Sigmoid colon (tissue), 6 donors: ENCODE measurements at regions not wholly inside any gene's neighbourhood (a gene's known extent, or its start where the extent isn't known, plus 50 kb on each side); places are given as distances from the start of the nearest gene placed in this dataset.

Experiments
- DNase-seq: peaks from one replicate; pipeline ENCODE4 v3.0.0-alpha.2; 2019
- H3K27ac ChIP-seq, 4 donors: fragments of 200-600 bp; sonication (generic); one replicate each; pipeline ENCODE4 v1.5.1; 2016 to 2019; ENCODE audit warnings: mild to moderate bottlenecking in 1 of 4
- H3K27me3 ChIP-seq, 3 donors: fragments of 200-600 bp; sonication (generic); one replicate each; pipeline ENCODE4 v1.5.1; 2019; ENCODE audit warnings: mild to moderate bottlenecking in 1 of 3
- H3K36me3 ChIP-seq, 4 donors: fragments of 200-600 bp; sonication (generic); one replicate each; pipeline ENCODE4 v1.5.1; 2016 to 2019
- H3K4me1 ChIP-seq, 4 donors: fragments of 200-600 bp; sonication (generic); one replicate each; pipeline ENCODE4 v1.5.1; 2017 to 2019
- H3K4me3 ChIP-seq, 4 donors: fragments of 200-600 bp; sonication (generic); one replicate each; pipeline ENCODE4 v1.5.1; 2017 to 2019; ENCODE audit warnings: mild to moderate bottlenecking in 2 of 4, moderate library complexity in 1 of 4
- H3K9me3 ChIP-seq, 4 donors: fragments of 200-600 bp in 3 of 4; sonication (generic) in 3 of 4; one replicate each; pipeline versions ENCODE4 v1.5.1 to v1.6.1; 2013 to 2019
- EP300 ChIP-seq, 4 donors: sonication (generic); formaldehyde crosslinking; IDR thresholded peaks; one replicate each; pipeline ENCODE4 v1.6.1; 2017; ENCODE audit warnings: antibody characterized with exemption in 4 of 4
- POLR2A ChIP-seq, 2 donors: fragments of 450-650 bp; IDR thresholded peaks; one replicate each; pipeline ENCODE4 v1.6.1; 2016; ENCODE audit warnings: antibody characterized with exemption in 2 of 2, mild to moderate bottlenecking in 2 of 2, moderate library complexity in 2 of 2
- POLR2AphosphoS5 ChIP-seq, 4 donors: sonication (generic); formaldehyde crosslinking; IDR thresholded peaks; one replicate each; pipeline ENCODE4 v1.6.1; 2017; ENCODE audit warnings: antibody characterized with exemption in 4 of 4
- WGBS, 2 donors: extraction: QIAGEN DNeasy Blood & Tissue Kit; methylation state at CpG; one replicate each; pipeline ENCODE4 v1.1.7; 2013; 5-methylcytosine and 5-hydroxymethylcytosine counted together
- intact Hi-C: fragments of 100-400 bp; cut with DNase I; formaldehyde crosslinking; loops from one replicate; pipeline ENCODE4 v1.15.1; 2023
- TF ChIP-seq, protein P1 (sequence below), 4 experiments: fragments of 450-650 bp in 3 of 4; fragments of 200-600 bp in 1 of 4; IDR thresholded peaks; one replicate each; pipeline ENCODE4 v1.5.1; 2016 to 2019; ENCODE audit warnings: antibody characterized with exemption in 4 of 4, mild to moderate bottlenecking in 3 of 4, moderate library complexity in 2 of 4
- donor health status: healthy with polysubstance abuse.
- donor health status: healthy.

DNA sequence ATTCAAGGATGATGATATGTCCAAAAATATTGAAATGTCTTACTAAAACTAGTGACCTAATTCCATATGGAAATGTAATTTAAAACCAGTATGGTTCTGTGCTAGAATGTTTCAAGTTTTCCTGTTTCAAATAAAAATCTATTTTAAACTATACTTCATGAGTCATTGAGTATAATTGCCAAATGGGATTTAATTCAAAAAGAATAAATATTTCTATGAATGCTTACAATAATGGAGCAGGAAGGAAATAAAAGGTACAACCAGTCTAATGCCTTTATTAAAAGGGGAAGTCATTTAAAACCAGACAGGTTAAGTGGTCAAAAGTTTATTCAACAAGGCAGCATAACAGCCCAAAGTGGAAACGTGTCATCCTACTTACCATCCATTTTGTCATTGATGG is 2347.1 kb downstream of the PCDH7 start:
- no peaks in the 10 kb centered on the region for H3K27me3 ChIP-seq
- no peak for DNase-seq
- WGBS, 2 donors = 58 to 70% methylated on average over 1 of the region's 1 CpG
- H3K4me1 ChIP-seq = peaks cover 0 to 49% (median 35%) of the 10 kb centered on the region in 4 donors
- H3K4me3 ChIP-seq = no peak overlapping the region
- no peaks in the 10 kb centered on the region for H3K36me3 ChIP-seq
- TF ChIP-seq EP300 (IDR thresholded peaks at IDR 0.05) = no peak
- TF ChIP-seq, protein P1, sequence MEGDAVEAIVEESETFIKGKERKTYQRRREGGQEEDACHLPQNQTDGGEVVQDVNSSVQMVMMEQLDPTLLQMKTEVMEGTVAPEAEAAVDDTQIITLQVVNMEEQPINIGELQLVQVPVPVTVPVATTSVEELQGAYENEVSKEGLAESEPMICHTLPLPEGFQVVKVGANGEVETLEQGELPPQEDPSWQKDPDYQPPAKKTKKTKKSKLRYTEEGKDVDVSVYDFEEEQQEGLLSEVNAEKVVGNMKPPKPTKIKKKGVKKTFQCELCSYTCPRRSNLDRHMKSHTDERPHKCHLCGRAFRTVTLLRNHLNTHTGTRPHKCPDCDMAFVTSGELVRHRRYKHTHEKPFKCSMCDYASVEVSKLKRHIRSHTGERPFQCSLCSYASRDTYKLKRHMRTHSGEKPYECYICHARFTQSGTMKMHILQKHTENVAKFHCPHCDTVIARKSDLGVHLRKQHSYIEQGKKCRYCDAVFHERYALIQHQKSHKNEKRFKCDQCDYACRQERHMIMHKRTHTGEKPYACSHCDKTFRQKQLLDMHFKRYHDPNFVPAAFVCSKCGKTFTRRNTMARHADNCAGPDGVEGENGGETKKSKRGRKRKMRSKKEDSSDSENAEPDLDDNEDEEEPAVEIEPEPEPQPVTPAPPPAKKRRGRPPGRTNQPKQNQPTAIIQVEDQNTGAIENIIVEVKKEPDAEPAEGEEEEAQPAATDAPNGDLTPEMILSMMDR (IDR thresholded peaks at IDR 0.05) = no peak
- TF ChIP-seq POLR2A (IDR thresholded peaks at IDR 0.05) = no peak
- TF ChIP-seq POLR2AphosphoS5 (IDR thresholded peaks at IDR 0.05) = no peak
- H3K9me3 ChIP-seq = no peaks in the 10 kb centered on the region
- H3K27ac ChIP-seq = no peak overlapping the region
- intact Hi-C loops = no loop called here

DNA sequence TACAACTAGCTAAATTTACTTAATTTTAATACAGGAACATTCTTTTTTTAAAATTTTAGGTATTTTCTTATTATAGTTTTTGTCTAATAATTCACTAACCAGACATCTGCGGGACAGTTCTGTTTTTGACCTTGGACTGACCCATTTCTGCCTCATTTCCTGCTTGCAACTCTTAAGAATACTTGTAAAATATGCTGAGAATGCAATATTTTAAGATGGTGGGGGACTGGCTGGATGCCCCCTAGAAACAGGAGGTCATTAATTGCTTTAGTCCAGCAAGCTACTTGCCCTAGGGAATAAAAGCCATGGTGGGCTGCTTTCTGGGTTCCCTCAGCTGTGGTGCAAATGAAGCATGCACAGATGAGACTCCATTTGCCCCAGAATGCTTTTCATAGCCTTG is 2348.4 kb downstream of the PCDH7 start:
- DNase-seq = no peak
- Histone ChIP-seq H3K4me1 (peaks cover 0 to 48% (median 34%) of the 10 kb centered on the region in 4 donors), H3K27ac (no peak overlapping the region), H3K27me3 (no peaks in the 10 kb centered on the region), H3K36me3 (no peaks in the 10 kb centered on the region), H3K9me3 (no peaks in the 10 kb centered on the region), H3K4me3 (no peak overlapping the region)
- intact Hi-C loops = no loop called here
- TF ChIP-seq POLR2A (IDR thresholded peaks at IDR 0.05) (no peak), POLR2AphosphoS5 (IDR thresholded peaks at IDR 0.05) (no peak), EP300 (IDR thresholded peaks at IDR 0.05) (no peak)
- TF ChIP-seq, protein P1 (IDR thresholded peaks at IDR 0.05) = no peak
- 85 to 93% methylated on average over 1 of the region's 1 CpG for WGBS, 2 donors

DNA sequence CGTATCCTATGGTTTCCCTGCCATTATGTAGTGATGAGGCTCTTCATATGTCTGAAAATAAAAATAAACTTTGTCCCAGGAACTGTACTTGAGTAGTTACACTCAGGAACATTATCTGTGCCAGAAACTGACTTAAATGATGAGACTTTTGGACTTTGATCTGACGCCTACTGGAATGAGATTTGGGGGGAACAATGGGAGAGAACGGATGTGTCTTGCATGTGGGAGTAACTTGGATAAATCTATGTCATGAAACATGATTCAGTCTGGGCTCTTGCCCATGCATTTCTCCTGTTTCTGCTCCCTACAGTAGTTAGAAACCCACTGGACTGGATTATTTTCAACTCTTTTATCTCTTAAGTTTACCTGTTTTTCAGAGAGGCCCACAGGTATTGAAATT is 2351.4 kb downstream of the PCDH7 start:
- WGBS, 2 donors = 39 to 60% methylated on average over 3 of the region's 3 CpGs
- TF ChIP-seq POLR2A (IDR thresholded peaks at IDR 0.05) (no peak), POLR2AphosphoS5 (IDR thresholded peaks at IDR 0.05) (no peak), EP300 (IDR thresholded peaks at IDR 0.05) (no peak)
- TF ChIP-seq, protein P1 (IDR thresholded peaks at IDR 0.05) = no peak
- no peaks in the 10 kb centered on the region for H3K36me3 ChIP-seq
- no peaks in the 10 kb centered on the region for H3K9me3 ChIP-seq
- no peak overlapping the region for H3K4me3 ChIP-seq
- no peak for DNase-seq
- intact Hi-C loops = no loop called here
- H3K4me1 ChIP-seq = peaks cover 0 to 36% (median 24%) of the 10 kb centered on the region in 4 donors
- no peak overlapping the region for H3K27ac ChIP-seq
- no peaks in the 10 kb centered on the region for H3K27me3 ChIP-seq

DNA sequence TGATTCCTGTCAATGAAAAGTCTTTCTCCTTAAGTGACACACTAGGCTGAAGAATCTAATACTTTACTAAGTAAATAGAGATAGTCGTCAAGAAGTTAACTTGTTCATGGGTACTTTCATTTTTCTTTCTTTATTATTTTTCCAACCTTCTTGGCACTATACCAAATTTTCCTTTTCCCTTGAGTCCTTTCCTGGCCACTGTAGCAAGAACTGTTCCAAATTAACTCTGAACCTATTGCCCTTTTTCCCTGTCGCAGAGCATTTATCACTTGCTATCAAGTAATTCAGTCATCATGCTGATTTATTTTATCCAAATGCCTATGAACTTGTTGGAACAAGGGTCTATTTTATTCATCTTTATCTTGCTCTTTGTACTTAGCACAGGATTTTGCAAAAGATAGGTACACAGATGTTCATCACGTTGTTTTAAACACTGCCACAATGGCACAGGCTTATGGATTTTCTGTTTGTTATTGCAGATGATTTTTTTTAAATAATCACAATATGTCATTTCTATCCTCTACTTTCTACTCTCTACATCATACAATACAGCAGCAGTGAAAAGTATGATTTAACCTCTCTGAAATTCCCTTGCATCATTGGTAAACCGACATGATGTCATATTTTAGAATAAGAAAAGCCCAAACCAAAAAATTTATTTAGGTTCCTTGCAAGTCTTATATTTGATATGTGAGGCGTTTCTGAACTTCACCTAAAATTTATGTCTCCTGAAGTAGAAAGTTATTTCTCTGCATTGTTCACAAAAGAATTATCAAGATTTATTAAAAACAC is 2352.3 kb downstream of the PCDH7 start:
- TF ChIP-seq EP300 (IDR thresholded peaks at IDR 0.05) = no peak
- TF ChIP-seq, protein P1 (IDR thresholded peaks at IDR 0.05) = no peak
- TF ChIP-seq POLR2AphosphoS5 (IDR thresholded peaks at IDR 0.05) = no peak
- no peak for TF ChIP-seq POLR2A (IDR thresholded peaks at IDR 0.05)
- Histone ChIP-seq H3K4me3 (no peak overlapping the region), H3K4me1 (peaks cover 0 to 27% (median 19%) of the 10 kb centered on the region in 4 donors), H3K9me3 (no peaks in the 10 kb centered on the region), H3K27me3 (no peaks in the 10 kb centered on the region), H3K36me3 (no peaks in the 10 kb centered on the region), H3K27ac (no peak overlapping the region)
- no peak for DNase-seq
- intact Hi-C loops = no loop called here
- 35 to 62% methylated on average over 5 of the region's 5 CpGs for WGBS, 2 donors
